GM23338 (cell line): ENCODE measurements at regions not wholly inside any gene's neighbourhood (a gene's known extent, or its start where the extent isn't known, plus 50 kb on each side); places are given as distances from the start of the nearest gene placed in this dataset.
"Not testable (repeated sequence)": the region's sequence is repeated elsewhere in the genome, so short reads cannot be mapped to it uniquely, and the experiment has no call there.

Experiments used
- ATAC-seq: fragments of 200-7000 bp; cut with Tn5 transposase; 3 replicates; pipeline ENCODE4 v1.9.1; 2020
- DNase-seq: peaks from one replicate; pipeline ENCODE4 v3.0.0-alpha.2; 2015; ENCODE audit warnings: low spot score
- H2AFZ ChIP-seq: fragments of 200-600 bp; sonication (generic); 2 replicates; pipeline ENCODE4 v1.8.0; 2016; ENCODE audit warnings: antibody characterized with exemption, mild to moderate bottlenecking, moderate library complexity
- H3F3A ChIP-seq: fragments of 200-600 bp; sonication (generic); replicated peaks from 2 replicates; pipeline ENCODE4 v1.8.0; 2017; ENCODE audit warnings: antibody characterized with exemption, mixed run types, low read depth
- H3K27ac ChIP-seq: fragments of 200-600 bp; sonication (generic); 2 replicates; pipeline ENCODE4 v1.6.1; 2016; ENCODE audit warnings: low read depth
- H3K27me3 ChIP-seq: fragments of 200-600 bp; sonication (generic); 2 replicates; pipeline ENCODE4 v1.8.0; 2016; ENCODE audit warnings: mild to moderate bottlenecking, mixed run types, moderate library complexity; ENCODE audit not compliant: insufficient read depth
- H3K36me3 ChIP-seq: fragments of 200-600 bp; sonication (generic); 2 replicates; pipeline ENCODE4 v1.8.0; 2016; ENCODE audit warnings: mild to moderate bottlenecking; ENCODE audit not compliant: insufficient read depth
- H3K4me1 ChIP-seq: fragments of 200-600 bp; sonication (generic); 2 replicates; pipeline ENCODE4 v1.8.0; 2016; ENCODE audit warnings: mild to moderate bottlenecking, moderate library complexity; ENCODE audit not compliant: insufficient read depth
- H3K4me2 ChIP-seq: fragments of 200-600 bp; sonication (generic); 2 replicates; pipeline ENCODE4 v1.7.1; 2017; ENCODE audit warnings: mixed run types
- H3K4me3 ChIP-seq: fragments of 200-600 bp; sonication (generic); 2 replicates; pipeline ENCODE4 v1.6.1; 2016; ENCODE audit warnings: mixed run types
- H3K79me2 ChIP-seq: fragments of 200-600 bp; sonication (generic); replicated peaks from 2 replicates; pipeline ENCODE4 v1.8.0; 2017; ENCODE audit warnings: mild to moderate bottlenecking; ENCODE audit not compliant: insufficient read depth
- H3K9me2 ChIP-seq: fragments of 200-600 bp; sonication (generic); 2 replicates; pipeline ENCODE4 v1.8.0; 2017; ENCODE audit not compliant: insufficient read depth
- H4K20me1 ChIP-seq: fragments of 200-600 bp; sonication (generic); replicated peaks from 2 replicates; pipeline ENCODE4 v1.8.0; 2017; ENCODE audit warnings: mild to moderate bottlenecking; ENCODE audit not compliant: insufficient read depth
- H3K27ac Mint-ChIP-seq: 2 replicates; pipeline ENCODE4 v1.8.0; 2020; ENCODE audit warnings: inconsistent platforms, mild to moderate bottlenecking, moderate library complexity, mixed read lengths
- H3K27me3 Mint-ChIP-seq: 3 replicates; pipeline ENCODE4 v1.8.0; 2022; ENCODE audit warnings: low read depth, mild to moderate bottlenecking, moderate library complexity, mixed read lengths, inconsistent platforms; ENCODE audit not compliant: insufficient read depth, poor library complexity
- H3K36me3 Mint-ChIP-seq: 3 replicates; pipeline ENCODE4 v1.8.0; 2021; ENCODE audit warnings: low read depth, mild to moderate bottlenecking, inconsistent platforms, moderate library complexity, mixed read lengths
- H3K4me1 Mint-ChIP-seq: 3 replicates; pipeline ENCODE4 v1.8.0; 2020; ENCODE audit warnings: mild to moderate bottlenecking, inconsistent platforms, mixed read lengths
- H3K4me3 Mint-ChIP-seq: 3 replicates; pipeline ENCODE4 v1.8.0; 2021; ENCODE audit warnings: moderate library complexity, mild to moderate bottlenecking, inconsistent platforms, mixed read lengths
- H3K9me3 Mint-ChIP-seq: 3 replicates; pipeline ENCODE4 v1.8.0; 2020; ENCODE audit warnings: moderate library complexity, mild to moderate bottlenecking, inconsistent platforms, mixed read lengths
- CREB1 ChIP-seq: fragments of 250-450 bp; sonication (Bioruptor Pico); IDR thresholded peaks from 2 replicates; pipeline ENCODE4 v1.5.0; 2020; ENCODE audit warnings: low read depth, mild to moderate bottlenecking, moderate library complexity
- CTCF ChIP-seq, 2 experiments: fragments of 200-600 bp in 1 of 2; sonication (generic) in 1 of 2; conservative IDR thresholded peaks; 2 replicates each; pipeline versions ENCODE4 v1.5.1 to v1.6.1; 2016 to 2017; ENCODE audit warnings: antibody characterized with exemption in 2 of 2, low read depth in 2 of 2, mild to moderate bottlenecking in 2 of 2, moderate library complexity in 1 of 2
- EZH2 ChIP-seq: fragments of 200-600 bp; sonication (generic); IDR thresholded peaks from one replicate; pipeline ENCODE4 v1.8.0; 2017; ENCODE audit warnings: antibody characterized with exemption, mild to moderate bottlenecking, low read depth; ENCODE audit not compliant: unreplicated experiment
- NANOG ChIP-seq: IDR thresholded peaks from 2 replicates; pipeline ENCODE4 v1.6.1; 2016; ENCODE audit warnings: antibody characterized with exemption, borderline replicate concordance
- POLR2AphosphoS5 ChIP-seq: IDR thresholded peaks from 2 replicates; pipeline ENCODE4 v1.6.1; 2016; ENCODE audit warnings: antibody characterized with exemption, low read depth
- REST ChIP-seq: IDR thresholded peaks from one replicate; pipeline ENCODE4 v1.6.1; 2018; ENCODE audit warnings: antibody characterized with exemption; ENCODE audit not compliant: unreplicated experiment
- STAT1 ChIP-seq: IDR thresholded peaks from one replicate; pipeline ENCODE4 v1.6.1; 2016; ENCODE audit warnings: antibody characterized with exemption; ENCODE audit not compliant: unreplicated experiment
- ZNF331 ChIP-seq: fragments of 250-450 bp; sonication (Bioruptor Pico); IDR thresholded peaks from 2 replicates; pipeline ENCODE4 v1.5.0; 2020; ENCODE audit warnings: low read depth, mild to moderate bottlenecking, moderate library complexity
- ZNF462 ChIP-seq: fragments of 250-450 bp; sonication (Bioruptor Pico); IDR thresholded peaks from 2 replicates; pipeline ENCODE4 v1.5.0; 2020; ENCODE audit warnings: mild to moderate bottlenecking, moderate library complexity
- TF ChIP-seq, protein P1 (sequence below): IDR thresholded peaks from 2 replicates; pipeline ENCODE4 v1.6.1; 2016; ENCODE audit warnings: antibody characterized with exemption

DNA sequence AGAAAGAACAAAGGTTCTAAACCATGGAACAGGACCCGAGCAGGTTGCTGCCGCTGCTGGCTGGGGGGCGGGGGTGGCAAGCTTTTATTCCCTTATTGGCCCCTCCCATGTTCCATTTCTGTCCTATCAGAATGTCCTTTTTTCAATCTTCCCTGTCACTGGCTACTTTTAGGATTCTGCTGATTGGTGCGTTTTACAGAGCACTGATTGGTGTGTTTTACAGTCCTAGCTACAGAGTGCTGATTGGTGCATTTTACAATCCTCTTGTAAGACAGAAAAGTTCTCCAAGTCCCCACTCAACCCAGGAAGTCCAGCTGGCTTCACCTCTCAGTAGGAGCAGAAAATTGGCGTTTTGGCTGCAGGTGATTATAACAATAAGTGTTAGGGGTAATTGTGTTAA is 180.9 kb downstream of the KLF13 start:
- H3K9me2 ChIP-seq, H3K4me1 Mint-ChIP-seq, H2AFZ ChIP-seq, H3K4me2 ChIP-seq, H3K4me3 Mint-ChIP-seq, H3F3A ChIP-seq, H3K9me3 Mint-ChIP-seq, ATAC-seq, H3K27ac Mint-ChIP-seq, DNase-seq, H3K36me3 ChIP-seq, H3K36me3 Mint-ChIP-seq, H4K20me1 ChIP-seq, H3K4me1 ChIP-seq, H3K27ac ChIP-seq, H3K27me3 Mint-ChIP-seq, H3K79me2 ChIP-seq, H3K4me3 ChIP-seq, H3K27me3 ChIP-seq: not testable (repeated sequence)

DNA sequence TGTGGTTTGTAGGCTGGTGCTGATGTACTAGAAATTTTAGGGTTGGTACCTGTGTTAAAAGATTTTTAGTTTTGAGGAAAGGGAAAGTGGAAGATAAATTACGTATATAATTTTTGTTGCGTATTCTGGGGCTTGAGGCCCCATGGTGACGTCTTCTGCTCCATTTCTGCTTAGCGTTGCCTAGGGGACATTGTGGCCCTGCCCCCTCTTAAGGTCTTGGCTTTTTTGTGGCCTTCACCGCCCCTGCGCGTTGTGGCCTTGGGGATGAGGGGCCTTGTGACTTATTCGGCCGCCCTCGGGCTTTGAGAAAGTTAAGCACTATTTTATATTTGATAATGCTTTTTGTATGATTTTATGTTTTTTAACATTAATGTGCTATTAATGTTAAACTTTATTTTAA is 182.0 kb downstream of the KLF13 start:
- Histone ChIP-seq H4K20me1 (no peaks in the 10 kb centered on the region), H2AFZ (no peak overlapping the region), H3K9me2 (no peaks in the 10 kb centered on the region), H3K79me2 (no peaks in the 10 kb centered on the region), H3K4me1 (no peaks in the 10 kb centered on the region), H3F3A (0 out of 2 replicates have a peak, but pooled peaks cover 4% of the 10 kb centered on the region), H3K36me3 (no peaks in the 10 kb centered on the region), H3K27ac (no peak overlapping the region), H3K27me3 (no peaks in the 10 kb centered on the region), H3K4me2 (no peak overlapping the region), H3K4me3 (no peak overlapping the region)
- Mint-ChIP-seq H3K27me3 (peaks cover 3% of the 10 kb centered on the region), H3K4me3 (no peak overlapping the region), H3K27ac (no peak overlapping the region), H3K36me3 (no peaks in the 10 kb centered on the region; the same call in 2 of the 3 replicates), H3K4me1 (no peaks in the 10 kb centered on the region), H3K9me3 (peaks cover 6% of the 10 kb centered on the region; the same call in 1 of the 3 replicates)
- ATAC-seq (no peak), DNase-seq (no peak)
- TF ChIP-seq CTCF (conservative IDR thresholded peaks at IDR 0.05; ENCODE audit: low read depth in 2 of 2) (no peak), NANOG (no peak), CREB1 (CRISPR knock-in tag) (no peak), STAT1 (no peak), ZNF331 (CRISPR knock-in tag) (no peak), EZH2 (no peak), ZNF462 (CRISPR knock-in tag) (no peak), REST (no peak), POLR2AphosphoS5 (no peak)
- TF ChIP-seq, protein P1, sequence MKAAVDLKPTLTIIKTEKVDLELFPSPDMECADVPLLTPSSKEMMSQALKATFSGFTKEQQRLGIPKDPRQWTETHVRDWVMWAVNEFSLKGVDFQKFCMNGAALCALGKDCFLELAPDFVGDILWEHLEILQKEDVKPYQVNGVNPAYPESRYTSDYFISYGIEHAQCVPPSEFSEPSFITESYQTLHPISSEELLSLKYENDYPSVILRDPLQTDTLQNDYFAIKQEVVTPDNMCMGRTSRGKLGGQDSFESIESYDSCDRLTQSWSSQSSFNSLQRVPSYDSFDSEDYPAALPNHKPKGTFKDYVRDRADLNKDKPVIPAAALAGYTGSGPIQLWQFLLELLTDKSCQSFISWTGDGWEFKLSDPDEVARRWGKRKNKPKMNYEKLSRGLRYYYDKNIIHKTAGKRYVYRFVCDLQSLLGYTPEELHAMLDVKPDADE = no peak
